GM12878 (cell line): ENCODE measurements at regions not wholly inside any gene's neighbourhood (a gene's known extent, or its start where the extent isn't known, plus 50 kb on each side); places are given as distances from the start of the nearest gene placed in this dataset.

Experiments used
- ATAC-seq: fragments of 200-7000 bp; cut with Tn5 transposase; 3 replicates; pipeline ENCODE4 v1.9.1; 2020; ENCODE audit warnings: mild to moderate bottlenecking, moderate library complexity
- BruUV-seq: library from RNA; stranded (reverse); fragments of 400-500 nt; replicated peaks from 2 replicates; lab custom pipeline; 2021; lab: Mats Ljungman, UMichigan
- CTCF ChIA-PET: fragments of 300-600 bp; sonication (Branson Sonifier 250); formaldehyde crosslinking; extraction: SDS; loops from one replicate; lab custom pipeline; 2021; ENCODE audit warnings: inconsistent platforms; lab: Yijun Ruan, JAX
- POLR2A ChIA-PET: fragments of 350-600 bp; formaldehyde crosslinking; extraction: SDS; loops from one replicate; lab custom pipeline; 2021; ENCODE audit warnings: inconsistent platforms; lab: Charles Lee
- RAD21 ChIA-PET: fragments of 300-600 bp; sonication (Branson Sonifier 250); formaldehyde crosslinking; loops from one replicate; lab custom pipeline; 2023; ENCODE audit warnings: antibody characterized with exemption; ENCODE audit not compliant: unreplicated experiment; lab: Charles Lee
- SMC1A ChIA-PET: fragments of 300-600 bp; sonication (Branson Sonifier 250); formaldehyde crosslinking; loops from one replicate; lab custom pipeline; 2023; ENCODE audit not compliant: unreplicated experiment, uncharacterized antibody; lab: Charles Lee
- DNase-seq: peaks from one replicate; pipeline ENCODE4 v3.0.0-alpha.2; 2011; ENCODE audit warnings: low read depth, low spot score
- FAIRE-seq: peaks from 3 replicates; lab custom pipeline; 2011; peaks lifted over from hg19 to GRCh38; lab: Jason Lieb, UNC
- H2AFZ ChIP-seq: 2 replicates; pipeline ENCODE4 v1.6.0; 2011; ENCODE audit warnings: low read depth, low read length, control low read depth; ENCODE audit not compliant: control insufficient read depth
- H3K27ac ChIP-seq: 2 replicates; pipeline ENCODE4 v1.5.1; 2011; ENCODE audit warnings: control low read depth; ENCODE audit not compliant: control insufficient read depth, insufficient read depth
- H3K27me3 ChIP-seq, 2 experiments: replicated peaks in 1 of 2; 2 replicates each; pipeline versions ENCODE4 v1.6.0 to v1.6.1; 2011; ENCODE audit warnings: low read length in 1 of 2; ENCODE audit not compliant: control insufficient read depth in 2 of 2, insufficient read depth in 2 of 2
- H3K36me3 ChIP-seq, 2 experiments: 2 replicates each; pipeline ENCODE4 v1.5.1; 2011; ENCODE audit warnings: low read length in 1 of 2; ENCODE audit not compliant: control insufficient read depth in 2 of 2, insufficient read depth in 2 of 2
- H3K4me1 ChIP-seq: 2 replicates; pipeline ENCODE4 v1.6.1; 2011; ENCODE audit warnings: mild to moderate bottlenecking, low read length, moderate library complexity, mixed read lengths; ENCODE audit not compliant: control insufficient read depth, insufficient read depth
- H3K4me2 ChIP-seq: 2 replicates; pipeline ENCODE4 v1.6.0; 2011; ENCODE audit warnings: control low read depth; ENCODE audit not compliant: control insufficient read depth, insufficient read depth
- H3K4me3 ChIP-seq: fragments of 200-600 bp; sonication (generic); 2 replicates; pipeline ENCODE4 v1.5.1; 2016
- H3K79me2 ChIP-seq: 2 replicates; pipeline ENCODE4 v1.6.0; 2011; ENCODE audit warnings: low read length; ENCODE audit not compliant: control insufficient read depth, insufficient read depth
- H3K9ac ChIP-seq: 2 replicates; pipeline ENCODE4 v1.8.0; 2011; ENCODE audit warnings: low read length, control low read depth, mixed read lengths; ENCODE audit not compliant: control insufficient read depth, insufficient read depth
- H3K9me3 ChIP-seq: replicated peaks from 3 replicates; pipeline ENCODE4 v1.5.1; 2011; ENCODE audit warnings: mild to moderate bottlenecking, low read length; ENCODE audit not compliant: control insufficient read depth, insufficient read depth
- H4K20me1 ChIP-seq: 2 replicates; pipeline ENCODE4 v1.6.0; 2011; ENCODE audit not compliant: control insufficient read depth, insufficient read depth
- ASH2L ChIP-seq: fragments of 300-600, 200-600 bp; sonication (generic); IDR thresholded peaks from 2 replicates; pipeline ENCODE4 v1.6.1; 2017; ENCODE audit warnings: low read depth, mild to moderate bottlenecking, borderline replicate concordance
- CBFB ChIP-seq: IDR thresholded peaks from 2 replicates; pipeline ENCODE4 v1.6.1; 2016; ENCODE audit warnings: antibody characterized with exemption, low read depth
- LARP7 ChIP-seq: fragments of 450-650 bp; IDR thresholded peaks from 2 replicates; pipeline ENCODE4 v1.6.1; 2017; ENCODE audit warnings: mild to moderate bottlenecking
- NFYB ChIP-seq: IDR thresholded peaks from 2 replicates; pipeline ENCODE4 v1.6.1; 2011; ENCODE audit warnings: low read depth, mild to moderate bottlenecking, low read length, improper control_type of control experiment, moderate library complexity; ENCODE audit not compliant: insufficient read depth
- WGBS: methylation state at CpG from one replicate; pipeline ENCODE4 v1.1.6; 2016; ENCODE audit warnings: low lambda C conversion rate; ENCODE audit not compliant: insufficient replicate concordance, insufficient coverage; ENCODE audit errors: missing lambda C conversion rate; 5-methylcytosine and 5-hydroxymethylcytosine counted together
- in situ Hi-C: fragments of 300-500 bp; cut with MboI; formaldehyde crosslinking; loops from 9 replicates; pipeline ENCODE4 v1.14.3; 2018; ENCODE audit warnings: mixed read lengths
- intact Hi-C: fragments of 100-400 bp; cut with micrococcal nuclease; formaldehyde crosslinking; loops from one replicate; pipeline ENCODE4 v1.14.2; 2022; ENCODE audit not compliant: unreplicated experiment
- TF ChIP-seq, protein P1 (sequence below): IDR thresholded peaks from 2 replicates; pipeline ENCODE4 v1.6.1; 2011; ENCODE audit warnings: low read depth, mild to moderate bottlenecking, low read length, moderate library complexity, borderline replicate concordance; ENCODE audit errors: extremely low read depth
- TF ChIP-seq, protein P2 (sequence below): fragments of 450-650 bp; IDR thresholded peaks from 2 replicates; pipeline ENCODE4 v1.6.1; 2017; ENCODE audit warnings: low read depth, mild to moderate bottlenecking, moderate library complexity
- TF ChIP-seq, protein P3 (sequence below): IDR thresholded peaks from 2 replicates; pipeline ENCODE4 v1.6.1; 2012; ENCODE audit warnings: mild to moderate bottlenecking, low read depth, low read length
- TF ChIP-seq, protein P4 (sequence below): fragments of 450-650 bp; conservative IDR thresholded peaks from 2 replicates; pipeline ENCODE4 v1.6.1; 2017; ENCODE audit warnings: mild to moderate bottlenecking, moderate library complexity

DNA sequence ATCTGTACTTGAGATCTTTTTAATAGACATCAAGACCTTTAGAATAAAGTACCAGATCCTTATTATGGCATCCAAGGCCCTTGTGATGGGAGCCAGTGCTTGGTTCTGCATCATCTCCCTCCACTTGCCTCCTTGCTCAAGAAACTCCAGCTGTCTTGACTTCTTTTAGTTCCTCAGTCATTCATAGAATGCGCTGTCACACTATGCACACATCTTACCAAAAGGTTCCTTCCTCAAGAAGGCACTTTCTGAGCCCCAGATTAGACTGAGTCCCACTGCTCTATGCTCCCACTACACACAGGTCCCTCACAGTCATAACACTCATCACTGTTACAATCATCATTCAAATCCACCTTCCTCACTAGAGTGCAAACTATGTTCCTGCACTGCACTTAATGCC is 57.8 kb upstream of the ITM2B start:
- no peak overlapping the region for H2AFZ ChIP-seq
- H3K9ac ChIP-seq, result no peak overlapping the region
- no TSS peak for BruUV-seq
- H3K27me3 ChIP-seq, result peaks cover 0 to 4% of the 10 kb centered on the region in 2 experiments; a peak in 3 of 4 replicates
- no peak overlapping the region for H3K4me2 ChIP-seq
- no peaks in the 10 kb centered on the region for H3K4me1 ChIP-seq
- TF ChIP-seq ASH2L (no peak), CBFB (no peak), LARP7 (no peak), NFYB (no peak)
- TF ChIP-seq, protein P1, sequence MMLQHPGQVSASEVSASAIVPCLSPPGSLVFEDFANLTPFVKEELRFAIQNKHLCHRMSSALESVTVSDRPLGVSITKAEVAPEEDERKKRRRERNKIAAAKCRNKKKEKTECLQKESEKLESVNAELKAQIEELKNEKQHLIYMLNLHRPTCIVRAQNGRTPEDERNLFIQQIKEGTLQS, result no peak
- TF ChIP-seq, protein P2, sequence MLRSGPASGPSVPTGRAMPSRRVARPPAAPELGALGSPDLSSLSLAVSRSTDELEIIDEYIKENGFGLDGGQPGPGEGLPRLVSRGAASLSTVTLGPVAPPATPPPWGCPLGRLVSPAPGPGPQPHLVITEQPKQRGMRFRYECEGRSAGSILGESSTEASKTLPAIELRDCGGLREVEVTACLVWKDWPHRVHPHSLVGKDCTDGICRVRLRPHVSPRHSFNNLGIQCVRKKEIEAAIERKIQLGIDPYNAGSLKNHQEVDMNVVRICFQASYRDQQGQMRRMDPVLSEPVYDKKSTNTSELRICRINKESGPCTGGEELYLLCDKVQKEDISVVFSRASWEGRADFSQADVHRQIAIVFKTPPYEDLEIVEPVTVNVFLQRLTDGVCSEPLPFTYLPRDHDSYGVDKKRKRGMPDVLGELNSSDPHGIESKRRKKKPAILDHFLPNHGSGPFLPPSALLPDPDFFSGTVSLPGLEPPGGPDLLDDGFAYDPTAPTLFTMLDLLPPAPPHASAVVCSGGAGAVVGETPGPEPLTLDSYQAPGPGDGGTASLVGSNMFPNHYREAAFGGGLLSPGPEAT, result no peak
- TF ChIP-seq, protein P3, sequence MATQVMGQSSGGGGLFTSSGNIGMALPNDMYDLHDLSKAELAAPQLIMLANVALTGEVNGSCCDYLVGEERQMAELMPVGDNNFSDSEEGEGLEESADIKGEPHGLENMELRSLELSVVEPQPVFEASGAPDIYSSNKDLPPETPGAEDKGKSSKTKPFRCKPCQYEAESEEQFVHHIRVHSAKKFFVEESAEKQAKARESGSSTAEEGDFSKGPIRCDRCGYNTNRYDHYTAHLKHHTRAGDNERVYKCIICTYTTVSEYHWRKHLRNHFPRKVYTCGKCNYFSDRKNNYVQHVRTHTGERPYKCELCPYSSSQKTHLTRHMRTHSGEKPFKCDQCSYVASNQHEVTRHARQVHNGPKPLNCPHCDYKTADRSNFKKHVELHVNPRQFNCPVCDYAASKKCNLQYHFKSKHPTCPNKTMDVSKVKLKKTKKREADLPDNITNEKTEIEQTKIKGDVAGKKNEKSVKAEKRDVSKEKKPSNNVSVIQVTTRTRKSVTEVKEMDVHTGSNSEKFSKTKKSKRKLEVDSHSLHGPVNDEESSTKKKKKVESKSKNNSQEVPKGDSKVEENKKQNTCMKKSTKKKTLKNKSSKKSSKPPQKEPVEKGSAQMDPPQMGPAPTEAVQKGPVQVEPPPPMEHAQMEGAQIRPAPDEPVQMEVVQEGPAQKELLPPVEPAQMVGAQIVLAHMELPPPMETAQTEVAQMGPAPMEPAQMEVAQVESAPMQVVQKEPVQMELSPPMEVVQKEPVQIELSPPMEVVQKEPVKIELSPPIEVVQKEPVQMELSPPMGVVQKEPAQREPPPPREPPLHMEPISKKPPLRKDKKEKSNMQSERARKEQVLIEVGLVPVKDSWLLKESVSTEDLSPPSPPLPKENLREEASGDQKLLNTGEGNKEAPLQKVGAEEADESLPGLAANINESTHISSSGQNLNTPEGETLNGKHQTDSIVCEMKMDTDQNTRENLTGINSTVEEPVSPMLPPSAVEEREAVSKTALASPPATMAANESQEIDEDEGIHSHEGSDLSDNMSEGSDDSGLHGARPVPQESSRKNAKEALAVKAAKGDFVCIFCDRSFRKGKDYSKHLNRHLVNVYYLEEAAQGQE, result no peak
- TF ChIP-seq, protein P4, sequence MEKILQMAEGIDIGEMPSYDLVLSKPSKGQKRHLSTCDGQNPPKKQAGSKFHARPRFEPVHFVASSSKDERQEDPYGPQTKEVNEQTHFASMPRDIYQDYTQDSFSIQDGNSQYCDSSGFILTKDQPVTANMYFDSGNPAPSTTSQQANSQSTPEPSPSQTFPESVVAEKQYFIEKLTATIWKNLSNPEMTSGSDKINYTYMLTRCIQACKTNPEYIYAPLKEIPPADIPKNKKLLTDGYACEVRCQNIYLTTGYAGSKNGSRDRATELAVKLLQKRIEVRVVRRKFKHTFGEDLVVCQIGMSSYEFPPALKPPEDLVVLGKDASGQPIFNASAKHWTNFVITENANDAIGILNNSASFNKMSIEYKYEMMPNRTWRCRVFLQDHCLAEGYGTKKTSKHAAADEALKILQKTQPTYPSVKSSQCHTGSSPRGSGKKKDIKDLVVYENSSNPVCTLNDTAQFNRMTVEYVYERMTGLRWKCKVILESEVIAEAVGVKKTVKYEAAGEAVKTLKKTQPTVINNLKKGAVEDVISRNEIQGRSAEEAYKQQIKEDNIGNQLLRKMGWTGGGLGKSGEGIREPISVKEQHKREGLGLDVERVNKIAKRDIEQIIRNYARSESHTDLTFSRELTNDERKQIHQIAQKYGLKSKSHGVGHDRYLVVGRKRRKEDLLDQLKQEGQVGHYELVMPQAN, result no peak
- WGBS, result 25% methylated on average over 1 of the region's 1 CpG
- no peak overlapping the region for H3K27ac ChIP-seq
- CTCF ChIA-PET, result interaction anchor here (1.4 kb wide), 1 partner anchor 10 kb away, joined by 3 read pairs; no protein-coding TSS in a partner anchor
- in situ Hi-C loops, result no loop called here
- POLR2A ChIA-PET, result no interaction called here
- H3K36me3 ChIP-seq, result no peaks in the 10 kb centered on the region
- RAD21 ChIA-PET, result no interaction called here
- FAIRE-seq (no peak), ATAC-seq (no peak), DNase-seq (no peak)
- H3K4me3 ChIP-seq, result no peak overlapping the region
- no peaks in the 10 kb centered on the region for H4K20me1 ChIP-seq
- intact Hi-C loops, result no loop called here
- H3K9me3 ChIP-seq, result no peaks in the 10 kb centered on the region
- no peaks in the 10 kb centered on the region for H3K79me2 ChIP-seq
- SMC1A ChIA-PET, result no interaction called here
